ENCODE measurements at regions not wholly inside any gene's neighbourhood (a gene's known extent, or its start where the extent isn't known, plus 50 kb on each side); places are given as distances from the start of the nearest gene placed in this dataset.

DNA sequence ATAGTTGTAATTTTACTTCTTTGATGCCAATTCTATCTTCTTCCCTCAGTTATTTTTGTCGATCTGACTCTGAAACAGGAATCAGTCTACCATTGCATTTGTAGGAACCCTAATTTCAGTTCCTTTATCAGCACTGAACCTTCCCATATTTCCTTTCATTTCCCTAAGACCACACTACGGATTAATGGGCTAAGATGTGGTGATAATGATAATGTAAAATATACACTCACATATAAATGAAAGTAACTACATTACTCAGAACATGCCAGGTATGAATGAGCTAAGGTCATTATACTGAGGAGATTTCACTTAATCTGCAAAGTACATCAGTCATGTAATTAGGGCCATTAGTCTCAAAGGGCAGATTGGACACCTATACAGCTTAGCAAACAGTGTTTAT lies 60.2 kb upstream of the RFC3 start:
- TF ChIP-seq, protein P1, sequence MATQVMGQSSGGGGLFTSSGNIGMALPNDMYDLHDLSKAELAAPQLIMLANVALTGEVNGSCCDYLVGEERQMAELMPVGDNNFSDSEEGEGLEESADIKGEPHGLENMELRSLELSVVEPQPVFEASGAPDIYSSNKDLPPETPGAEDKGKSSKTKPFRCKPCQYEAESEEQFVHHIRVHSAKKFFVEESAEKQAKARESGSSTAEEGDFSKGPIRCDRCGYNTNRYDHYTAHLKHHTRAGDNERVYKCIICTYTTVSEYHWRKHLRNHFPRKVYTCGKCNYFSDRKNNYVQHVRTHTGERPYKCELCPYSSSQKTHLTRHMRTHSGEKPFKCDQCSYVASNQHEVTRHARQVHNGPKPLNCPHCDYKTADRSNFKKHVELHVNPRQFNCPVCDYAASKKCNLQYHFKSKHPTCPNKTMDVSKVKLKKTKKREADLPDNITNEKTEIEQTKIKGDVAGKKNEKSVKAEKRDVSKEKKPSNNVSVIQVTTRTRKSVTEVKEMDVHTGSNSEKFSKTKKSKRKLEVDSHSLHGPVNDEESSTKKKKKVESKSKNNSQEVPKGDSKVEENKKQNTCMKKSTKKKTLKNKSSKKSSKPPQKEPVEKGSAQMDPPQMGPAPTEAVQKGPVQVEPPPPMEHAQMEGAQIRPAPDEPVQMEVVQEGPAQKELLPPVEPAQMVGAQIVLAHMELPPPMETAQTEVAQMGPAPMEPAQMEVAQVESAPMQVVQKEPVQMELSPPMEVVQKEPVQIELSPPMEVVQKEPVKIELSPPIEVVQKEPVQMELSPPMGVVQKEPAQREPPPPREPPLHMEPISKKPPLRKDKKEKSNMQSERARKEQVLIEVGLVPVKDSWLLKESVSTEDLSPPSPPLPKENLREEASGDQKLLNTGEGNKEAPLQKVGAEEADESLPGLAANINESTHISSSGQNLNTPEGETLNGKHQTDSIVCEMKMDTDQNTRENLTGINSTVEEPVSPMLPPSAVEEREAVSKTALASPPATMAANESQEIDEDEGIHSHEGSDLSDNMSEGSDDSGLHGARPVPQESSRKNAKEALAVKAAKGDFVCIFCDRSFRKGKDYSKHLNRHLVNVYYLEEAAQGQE (IDR thresholded peaks at IDR 0.05; ENCODE audit: insufficient read depth in 1 of 2, low read depth in 2 of 2, low read length in 2 of 2) = no peak
- TF ChIP-seq POLR2AphosphoS5 (IDR thresholded peaks at IDR 0.05; ENCODE audit: low read depth, low read length) = no peak
